IMR-90 (cell line): ENCODE measurements at regions not wholly inside any gene's neighbourhood (a gene's known extent, or its start where the extent isn't known, plus 50 kb on each side); places are given as distances from the start of the nearest gene placed in this dataset.

Source experiments
- ATAC-seq: fragments of 200-7000 bp; cut with Tn5 transposase; 2 replicates; pipeline ENCODE4 v1.9.1; 2020; ENCODE audit warnings: low read depth, mild to moderate bottlenecking, moderate library complexity
- BruUV-seq: library from RNA; stranded (reverse); fragments of 400-500 nt; replicated peaks from 2 replicates; lab custom pipeline; 2021; lab: Mats Ljungman, UMichigan
- CTCF ChIA-PET: fragments of 300-600 bp; formaldehyde crosslinking; extraction: SDS; loops from one replicate; lab custom pipeline; 2021; ENCODE audit warnings: antibody characterized with exemption; lab: Yijun Ruan, JAX
- POLR2A ChIA-PET: fragments of 300-600 bp; sonication (Branson Sonifier 250); formaldehyde crosslinking; loops from one replicate; lab custom pipeline; 2022; ENCODE audit warnings: antibody characterized with exemption; ENCODE audit not compliant: unreplicated experiment; lab: Charles Lee
- DNase-seq: peaks from one replicate; pipeline ENCODE4 v3.0.0; 2013
- H2AFZ ChIP-seq: replicated peaks from 2 replicates; pipeline ENCODE3; 2013; ENCODE audit warnings: low read length, mild to moderate bottlenecking; ENCODE audit not compliant: poor library complexity
- H2AK5ac ChIP-seq: 2 replicates; pipeline ENCODE4 v1.6.1; 2013; ENCODE audit warnings: low read depth, low read length, inconsistent platforms
- H2AK9ac ChIP-seq: replicated peaks from 2 replicates; pipeline ENCODE3; 2013; ENCODE audit warnings: mild to moderate bottlenecking, low read depth, low read length, moderate library complexity; ENCODE audit not compliant: poor library complexity
- H2BK120ac ChIP-seq: 2 replicates; pipeline ENCODE4 v1.6.1; 2013; ENCODE audit warnings: low read depth, low read length, inconsistent platforms
- H2BK15ac ChIP-seq: 3 replicates; pipeline ENCODE4 v1.6.1; 2013; ENCODE audit warnings: low read depth, low read length, inconsistent platforms
- H2BK20ac ChIP-seq: 2 replicates; pipeline ENCODE4 v1.6.1; 2013; ENCODE audit warnings: low read depth, mild to moderate bottlenecking, inconsistent platforms, low read length, moderate library complexity
- H2BK5ac ChIP-seq: 2 replicates; pipeline ENCODE4 v1.6.1; 2013; ENCODE audit warnings: mild to moderate bottlenecking, low read depth, low read length, inconsistent platforms; ENCODE audit not compliant: poor library complexity, severe bottlenecking
- H3K14ac ChIP-seq: replicated peaks from 2 replicates; pipeline ENCODE4 v1.6.1; 2013; ENCODE audit warnings: low read depth, low read length, inconsistent platforms
- H3K18ac ChIP-seq: 2 replicates; pipeline ENCODE4 v1.6.1; 2013; ENCODE audit warnings: low read depth, low read length, control low read depth
- H3K23ac ChIP-seq: 2 replicates; pipeline ENCODE4 v1.6.1; 2013; ENCODE audit warnings: low read depth, low read length, inconsistent platforms
- H3K27ac ChIP-seq: 2 replicates; pipeline ENCODE4 v1.5.1; 2013; ENCODE audit warnings: mild to moderate bottlenecking, control low read depth, low read length; ENCODE audit not compliant: insufficient read depth
- H3K27me3 ChIP-seq: 2 replicates; pipeline ENCODE4 v1.6.1; 2013; ENCODE audit warnings: low read length; ENCODE audit not compliant: control insufficient read depth, insufficient read depth
- H3K36me3 ChIP-seq: 2 replicates; pipeline ENCODE4 v1.6.1; 2013; ENCODE audit warnings: low read length, mixed read lengths; ENCODE audit not compliant: control insufficient read depth, insufficient read depth
- H3K4ac ChIP-seq: 2 replicates; pipeline ENCODE4 v1.6.1; 2013; ENCODE audit warnings: low read depth, low read length, inconsistent platforms
- H3K4me1 ChIP-seq: 2 replicates; pipeline ENCODE4 v1.6.1; 2013; ENCODE audit warnings: low read length, mixed read lengths; ENCODE audit not compliant: control insufficient read depth, insufficient read depth
- H3K4me2 ChIP-seq: 2 replicates; pipeline ENCODE4 v1.6.1; 2013; ENCODE audit warnings: low read depth, mild to moderate bottlenecking, control low read depth, low read length, moderate library complexity
- H3K4me3 ChIP-seq: 2 replicates; pipeline ENCODE4 v1.5.1; 2013; ENCODE audit warnings: low read depth, mild to moderate bottlenecking, control low read depth, low read length, moderate library complexity; ENCODE audit not compliant: insufficient read depth
- H3K56ac ChIP-seq: 2 replicates; pipeline ENCODE4 v1.6.1; 2013; ENCODE audit warnings: low read length, inconsistent platforms; ENCODE audit not compliant: insufficient read depth; ENCODE audit errors: extremely low read depth
- H3K79me1 ChIP-seq, 2 experiments: 2 replicates each; pipeline ENCODE4 v1.6.1; 2013; ENCODE audit warnings: low read length in 2 of 2, inconsistent platforms in 1 of 2, low read depth in 1 of 2
- H3K9ac ChIP-seq: 2 replicates; pipeline ENCODE4 v1.6.1; 2013; ENCODE audit warnings: low read depth, low read length, control low read depth
- H3K9me1 ChIP-seq: 2 replicates; pipeline ENCODE4 v1.6.1; 2013; ENCODE audit warnings: low read length, inconsistent platforms; ENCODE audit not compliant: insufficient read depth
- H3K9me3 ChIP-seq: 2 replicates; pipeline ENCODE4 v1.6.1; 2013; ENCODE audit warnings: low read length; ENCODE audit not compliant: control insufficient read depth, insufficient read depth
- H4K20me1 ChIP-seq: 2 replicates; pipeline ENCODE4 v1.6.1; 2013; ENCODE audit warnings: low read length, inconsistent platforms; ENCODE audit not compliant: insufficient read depth
- H4K5ac ChIP-seq: 2 replicates; pipeline ENCODE4 v1.6.1; 2013; ENCODE audit warnings: mild to moderate bottlenecking, low read depth, low read length, control low read depth
- H4K8ac ChIP-seq, 2 experiments: 2 replicates each; pipeline ENCODE4 v1.6.1; 2013; ENCODE audit warnings: low read depth in 2 of 2, low read length in 2 of 2, control low read depth in 1 of 2, inconsistent platforms in 1 of 2
- H4K91ac ChIP-seq: 2 replicates; pipeline ENCODE4 v1.6.1; 2013; ENCODE audit warnings: low read depth, low read length, inconsistent platforms; ENCODE audit not compliant: insufficient read depth
- CEBPB ChIP-seq: IDR thresholded peaks from 2 replicates; pipeline ENCODE4 v1.6.1; 2012; ENCODE audit warnings: low read depth, low read length, improper control_type of control experiment
- FOS ChIP-seq: fragments of 150-350 bp; IDR thresholded peaks from 2 replicates; pipeline ENCODE4 v1.6.1; 2016; ENCODE audit warnings: low read depth, low read length
- MXI1 ChIP-seq: IDR thresholded peaks from 2 replicates; pipeline ENCODE4 v1.6.1; 2012; ENCODE audit warnings: low read depth, mild to moderate bottlenecking, low read length, moderate library complexity, borderline replicate concordance
- NFE2L2 ChIP-seq: fragments of 150-350 bp; IDR thresholded peaks from 2 replicates; pipeline ENCODE4 v1.6.1; 2016; ENCODE audit warnings: low read depth, mild to moderate bottlenecking, low read length
- WGBS, 2 experiments: methylation state at CpG; one replicate each; pipeline versions ENCODE4 v1.1.5 to v1.1.7; 2013; ENCODE audit warnings: missing lambda C conversion rate in 2 of 2; ENCODE audit not compliant: insufficient read length in 1 of 2; ENCODE audit errors: extremely low coverage in 2 of 2; 5-methylcytosine and 5-hydroxymethylcytosine counted together
- dilution Hi-C: fragments of 300-500 bp; cut with HindIII; formaldehyde crosslinking; loops from one replicate; pipeline ENCODE4 v1.14.3; 2018; ENCODE audit warnings: low sequenced_read_pairs; ENCODE audit not compliant: unreplicated experiment
- in situ Hi-C: fragments of 300-500 bp; cut with MboI; formaldehyde crosslinking; loops from 3 replicates; pipeline ENCODE4 v1.14.3; 2019; ENCODE audit warnings: low sequenced_read_pairs, inconsistent platforms, mixed read lengths
- intact Hi-C: fragments of 100-400 bp; cut with micrococcal nuclease; formaldehyde crosslinking; loops from 2 replicates; pipeline ENCODE4 v1.10.0; 2022

DNA sequence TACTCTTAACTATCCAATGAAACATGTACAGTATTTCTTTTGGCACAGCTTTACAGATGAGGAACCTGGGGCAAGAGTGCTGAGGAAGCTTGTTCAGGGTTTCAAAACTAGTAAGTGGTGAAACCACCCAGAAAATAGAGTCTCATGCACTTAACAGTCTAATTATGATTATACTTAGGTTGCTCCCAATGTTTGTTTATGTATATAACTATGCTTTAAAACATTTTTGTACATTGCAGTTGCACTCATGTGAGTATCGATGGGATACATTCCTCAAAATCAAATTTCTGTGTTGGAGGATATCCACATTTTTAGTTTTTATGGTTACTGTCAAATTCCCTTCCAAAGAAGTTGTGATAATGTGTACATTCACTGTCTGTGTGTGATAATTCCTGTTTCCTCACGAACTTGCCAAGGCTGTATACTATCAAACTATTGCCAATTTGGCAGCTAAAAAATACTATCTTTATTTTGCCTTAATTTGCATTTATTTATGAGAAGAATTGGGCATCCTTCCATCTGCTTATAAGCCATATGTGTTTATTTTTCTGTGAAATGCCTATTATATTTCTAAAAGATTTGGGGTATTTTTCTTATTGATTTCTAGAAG lies 143.9 kb upstream of the SSTR1 start:
- H3K4ac ChIP-seq, result no peak overlapping the region
- no peak overlapping the region for H4K5ac ChIP-seq
- no peak overlapping the region for H3K18ac ChIP-seq
- no peaks in the 10 kb centered on the region for H3K79me1 ChIP-seq
- no peak for TF ChIP-seq FOS
- no peak for TF ChIP-seq CEBPB
- no peak for TF ChIP-seq NFE2L2
- no peak for TF ChIP-seq MXI1
- DNase-seq (no peak), ATAC-seq (peak; percentile 42)
- no peak overlapping the region for H2BK15ac ChIP-seq
- no peak overlapping the region for H2BK120ac ChIP-seq
- H3K4me3 ChIP-seq, result no peak overlapping the region
- no peak overlapping the region for H3K27ac ChIP-seq
- H4K91ac ChIP-seq, result no peak overlapping the region
- ChIA-PET CTCF (interaction anchor here (0.6 to 1.0 kb wide), 3 partner anchors 58 to 1791 kb away, joined by 3 read pairs; no protein-coding TSS in a partner anchor), POLR2A (no interaction called here)
- no peak overlapping the region for H2AK5ac ChIP-seq
- no peaks in the 10 kb centered on the region for H3K27me3 ChIP-seq
- in situ Hi-C loops, result no loop called here
- dilution Hi-C loops, result no loop called here
- H3K36me3 ChIP-seq, result no peaks in the 10 kb centered on the region
- no peaks in the 10 kb centered on the region for H3K4me1 ChIP-seq
- no CpG with 5 or more reads among the region's 2 CpGs for WGBS, 2 experiments
- no peak overlapping the region for H3K56ac ChIP-seq
- intact Hi-C loops, result loop anchor here (5.0 kb wide), 1 partner anchor 68 kb away; no protein-coding TSS in a partner anchor
- no peak overlapping the region for H4K8ac ChIP-seq
- no peaks in the 10 kb centered on the region for H4K20me1 ChIP-seq
- H3K14ac ChIP-seq, result no peak overlapping the region
- H2BK20ac ChIP-seq, result no peak overlapping the region
- BruUV-seq, result no TSS peak
- H3K23ac ChIP-seq, result no peak overlapping the region
- no peak overlapping the region for H3K9ac ChIP-seq
- H3K9me1 ChIP-seq, result no peaks in the 10 kb centered on the region
- no peak overlapping the region for H2AK9ac ChIP-seq
- no peak overlapping the region for H3K4me2 ChIP-seq
- H2AFZ ChIP-seq, result no peak overlapping the region
- H2BK5ac ChIP-seq, result no peak overlapping the region
- peaks cover 9% of the 10 kb centered on the region for H3K9me3 ChIP-seq
